GM12873 (cell line): ENCODE measurements at regions not wholly inside any gene's neighbourhood (a gene's known extent, or its start where the extent isn't known, plus 50 kb on each side); places are given as distances from the start of the nearest gene placed in this dataset.

ENCODE experiments used
- CTCF ChIP-seq: IDR thresholded peaks from 2 replicates; pipeline ENCODE4 v1.5.1; 2012; ENCODE audit warnings: low read depth, mild to moderate bottlenecking, moderate library complexity, low read length, control low read depth; ENCODE audit not compliant: insufficient read depth; ENCODE audit errors: missing control alignments

- TF ChIP-seq CTCF = no peak
Observed at GRCh38 chr11:92822410-92822809, 147.0 kb upstream of the MTNR1B start.

GRCh38 chr11:92826136-92826535, 143.3 kb upstream of the MTNR1B start:
- TF ChIP-seq CTCF = no peak

GRCh38 chr11:92826603-92827002, 142.8 kb upstream of the MTNR1B start:
- no peak for TF ChIP-seq CTCF

GRCh38 chr11:92827132-92827531, 142.3 kb upstream of the MTNR1B start:
- TF ChIP-seq CTCF = no peak

- TF ChIP-seq CTCF = no peak
Observed at GRCh38 chr11:92828556-92828955, 140.9 kb upstream of the MTNR1B start.

GRCh38 chr11:92829121-92829520, 140.3 kb upstream of the MTNR1B start:
- TF ChIP-seq CTCF = no peak

- no peak for TF ChIP-seq CTCF
Observed at GRCh38 chr11:92829671-92830070, 139.8 kb upstream of the MTNR1B start.
